ENCODE measurements at regions not wholly inside any gene's neighbourhood (a gene's known extent, or its start where the extent isn't known, plus 50 kb on each side); places are given as distances from the start of the nearest gene placed in this dataset.

DNA sequence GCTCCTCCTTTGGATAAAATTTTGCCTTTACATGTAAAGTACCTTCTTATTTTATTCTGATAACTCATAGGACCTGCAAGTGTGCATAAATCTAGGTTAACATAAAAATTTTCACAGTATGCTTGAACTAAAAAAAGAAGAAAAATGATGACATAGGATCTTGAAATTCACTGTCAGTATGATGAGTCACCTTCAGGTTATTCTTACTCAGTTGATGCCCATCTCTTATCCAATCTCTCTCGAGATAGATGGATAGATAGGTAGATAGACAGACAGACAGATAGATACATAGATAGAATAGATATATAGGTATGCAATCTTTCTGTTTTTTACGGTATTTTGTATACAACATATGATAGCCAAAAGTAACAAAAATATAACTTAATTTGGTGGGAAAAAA, 485.5 kb downstream of the NAF1 start:
- TF ChIP-seq POLR2AphosphoS5 (IDR thresholded peaks at IDR 0.05; ENCODE audit: borderline replicate concordance, low read depth, low read length) (no peak), EZH2 (IDR thresholded peaks at IDR 0.05) (no peak), FOXP2 (optimal IDR thresholded peaks at IDR 0.05; ENCODE audit: control extremely low read depth, extremely low read length, insufficient read depth) (no peak)

All from SK-N-MC (cell line).